SU-DHL-6 (cell line): ENCODE measurements at regions not wholly inside any gene's neighbourhood (a gene's known extent, or its start where the extent isn't known, plus 50 kb on each side); places are given as distances from the start of the nearest gene placed in this dataset.

Experiments
- EZH2phosphoT487 ChIP-seq: fragments of 200-600 bp; sonication (generic), shearing (Covaris generic); conservative IDR thresholded peaks from 2 replicates; pipeline ENCODE4 v1.6.1; 2018; ENCODE audit warnings: mild to moderate bottlenecking, antibody characterized with exemption, low read length, moderate library complexity, mixed read lengths
- TF ChIP-seq, protein P1 (sequence below): fragments of 200-600 bp; sonication (generic); IDR thresholded peaks from one replicate; pipeline ENCODE4 v1.5.1; 2017; ENCODE audit warnings: antibody characterized with exemption, mild to moderate bottlenecking, low read length, moderate library complexity; ENCODE audit not compliant: insufficient read depth, poor library complexity, severe bottlenecking

DNA sequence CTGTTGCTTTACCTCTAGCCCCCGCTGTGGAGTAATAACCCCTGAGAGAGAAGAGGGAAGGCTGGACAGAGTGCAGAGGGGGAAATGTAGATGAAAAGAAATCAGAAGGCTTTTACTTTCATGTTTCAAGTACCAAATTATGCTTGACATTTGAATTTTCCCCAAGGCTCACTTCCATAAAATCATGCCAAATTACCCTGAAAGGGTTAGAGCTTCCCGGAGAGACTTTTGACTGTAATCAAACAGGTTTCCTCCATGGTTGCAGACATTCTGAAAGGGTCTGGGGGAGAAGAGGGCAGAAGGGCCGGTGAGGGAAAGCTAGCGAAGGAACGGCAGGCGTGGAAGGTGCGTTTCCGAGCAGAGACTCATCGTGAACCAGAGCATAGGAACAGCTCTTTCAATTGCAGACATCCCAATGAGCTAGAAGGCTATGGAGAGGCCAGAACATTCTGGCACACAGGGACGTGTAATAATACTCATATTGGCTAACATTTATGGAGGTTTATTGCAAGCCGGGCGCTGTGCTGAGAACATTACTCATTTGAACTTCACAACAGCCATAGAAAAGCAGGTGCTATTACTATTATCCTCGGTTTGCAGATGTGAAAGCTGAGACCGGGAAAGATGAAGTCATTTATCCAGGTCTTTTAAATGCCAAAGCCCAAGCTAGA, 620.8 kb upstream of the AUTS2 start:
- TF ChIP-seq, protein P1, sequence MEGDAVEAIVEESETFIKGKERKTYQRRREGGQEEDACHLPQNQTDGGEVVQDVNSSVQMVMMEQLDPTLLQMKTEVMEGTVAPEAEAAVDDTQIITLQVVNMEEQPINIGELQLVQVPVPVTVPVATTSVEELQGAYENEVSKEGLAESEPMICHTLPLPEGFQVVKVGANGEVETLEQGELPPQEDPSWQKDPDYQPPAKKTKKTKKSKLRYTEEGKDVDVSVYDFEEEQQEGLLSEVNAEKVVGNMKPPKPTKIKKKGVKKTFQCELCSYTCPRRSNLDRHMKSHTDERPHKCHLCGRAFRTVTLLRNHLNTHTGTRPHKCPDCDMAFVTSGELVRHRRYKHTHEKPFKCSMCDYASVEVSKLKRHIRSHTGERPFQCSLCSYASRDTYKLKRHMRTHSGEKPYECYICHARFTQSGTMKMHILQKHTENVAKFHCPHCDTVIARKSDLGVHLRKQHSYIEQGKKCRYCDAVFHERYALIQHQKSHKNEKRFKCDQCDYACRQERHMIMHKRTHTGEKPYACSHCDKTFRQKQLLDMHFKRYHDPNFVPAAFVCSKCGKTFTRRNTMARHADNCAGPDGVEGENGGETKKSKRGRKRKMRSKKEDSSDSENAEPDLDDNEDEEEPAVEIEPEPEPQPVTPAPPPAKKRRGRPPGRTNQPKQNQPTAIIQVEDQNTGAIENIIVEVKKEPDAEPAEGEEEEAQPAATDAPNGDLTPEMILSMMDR, result no peak
- TF ChIP-seq EZH2phosphoT487, result no peak
